Panc1 (cell line): ENCODE measurements at regions not wholly inside any gene's neighbourhood (a gene's known extent, or its start where the extent isn't known, plus 50 kb on each side); places are given as distances from the start of the nearest gene placed in this dataset.

Experiments
- POLR2AphosphoS5 ChIP-seq: IDR thresholded peaks from 2 replicates; pipeline ENCODE4 v1.6.1; 2012; ENCODE audit warnings: mild to moderate bottlenecking, low read depth, low read length, moderate library complexity
- SIN3A ChIP-seq: IDR thresholded peaks from 2 replicates; pipeline ENCODE4 v1.6.1; 2012; ENCODE audit warnings: low read depth, mild to moderate bottlenecking, low read length, moderate library complexity, borderline replicate concordance; ENCODE audit not compliant: insufficient read depth
- TCF7L2 ChIP-seq: IDR thresholded peaks from 2 replicates; pipeline ENCODE4 v1.6.1; 2011; ENCODE audit warnings: mild to moderate bottlenecking, low read depth, low read length, inconsistent platforms
- TF ChIP-seq, protein P1 (sequence below): fragments of 450-650 bp; IDR thresholded peaks from 2 replicates; pipeline ENCODE4 v1.5.1; 2017; ENCODE audit warnings: mild to moderate bottlenecking
- TF ChIP-seq, protein P2 (sequence below), 2 experiments: IDR thresholded peaks; 2 replicates each; pipeline ENCODE4 v1.6.1; 2011 to 2012; ENCODE audit warnings: low read depth in 2 of 2, control low read depth in 1 of 2, low read length in 1 of 2, mild to moderate bottlenecking in 1 of 2, moderate library complexity in 1 of 2; ENCODE audit not compliant: insufficient read depth in 1 of 2

DNA sequence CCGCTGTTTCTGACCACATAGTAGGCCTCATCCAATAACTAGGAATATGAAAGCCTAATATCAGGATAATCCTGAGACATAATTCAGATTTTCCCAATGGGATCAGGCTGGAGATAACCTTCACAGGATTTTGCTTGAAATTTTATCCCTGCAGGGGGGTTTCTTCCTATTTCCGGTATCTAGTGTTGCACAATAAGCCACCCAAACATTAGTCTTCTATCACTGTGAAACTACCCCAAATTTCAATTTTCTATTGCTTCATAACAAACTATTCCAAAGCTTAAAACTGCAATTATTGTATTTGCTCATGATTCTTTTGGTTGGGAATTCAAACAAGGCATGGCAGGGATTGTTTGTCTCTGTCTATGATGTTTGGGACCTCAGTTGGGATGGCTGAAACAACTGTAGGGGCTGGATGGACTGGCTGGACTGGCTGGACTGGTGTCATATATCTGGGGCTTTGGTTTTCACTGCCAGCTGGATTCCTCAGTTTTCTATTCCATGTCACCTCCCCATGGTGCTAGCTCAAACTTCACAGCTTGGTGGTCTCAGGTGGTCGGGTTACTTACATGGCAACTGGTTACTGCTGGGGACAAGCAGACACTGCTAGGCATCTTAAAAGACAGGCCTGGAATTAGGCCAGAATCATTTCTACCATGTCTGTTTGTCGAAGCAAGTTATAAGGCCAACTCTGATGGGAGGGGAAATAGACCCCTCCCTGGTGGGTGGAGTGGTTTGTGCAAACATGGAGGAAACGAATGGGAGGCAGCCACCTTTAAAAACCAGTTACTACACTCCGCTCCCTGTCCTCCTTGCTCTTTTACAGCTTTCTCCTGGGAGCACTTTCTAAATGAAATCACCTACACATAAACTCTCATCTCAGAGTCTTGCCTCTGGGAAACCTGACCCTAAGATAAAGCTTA is 88.2 kb upstream of the STT3B start:
- TF ChIP-seq, protein P1, sequence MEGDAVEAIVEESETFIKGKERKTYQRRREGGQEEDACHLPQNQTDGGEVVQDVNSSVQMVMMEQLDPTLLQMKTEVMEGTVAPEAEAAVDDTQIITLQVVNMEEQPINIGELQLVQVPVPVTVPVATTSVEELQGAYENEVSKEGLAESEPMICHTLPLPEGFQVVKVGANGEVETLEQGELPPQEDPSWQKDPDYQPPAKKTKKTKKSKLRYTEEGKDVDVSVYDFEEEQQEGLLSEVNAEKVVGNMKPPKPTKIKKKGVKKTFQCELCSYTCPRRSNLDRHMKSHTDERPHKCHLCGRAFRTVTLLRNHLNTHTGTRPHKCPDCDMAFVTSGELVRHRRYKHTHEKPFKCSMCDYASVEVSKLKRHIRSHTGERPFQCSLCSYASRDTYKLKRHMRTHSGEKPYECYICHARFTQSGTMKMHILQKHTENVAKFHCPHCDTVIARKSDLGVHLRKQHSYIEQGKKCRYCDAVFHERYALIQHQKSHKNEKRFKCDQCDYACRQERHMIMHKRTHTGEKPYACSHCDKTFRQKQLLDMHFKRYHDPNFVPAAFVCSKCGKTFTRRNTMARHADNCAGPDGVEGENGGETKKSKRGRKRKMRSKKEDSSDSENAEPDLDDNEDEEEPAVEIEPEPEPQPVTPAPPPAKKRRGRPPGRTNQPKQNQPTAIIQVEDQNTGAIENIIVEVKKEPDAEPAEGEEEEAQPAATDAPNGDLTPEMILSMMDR: no peak
- TF ChIP-seq, protein P2, sequence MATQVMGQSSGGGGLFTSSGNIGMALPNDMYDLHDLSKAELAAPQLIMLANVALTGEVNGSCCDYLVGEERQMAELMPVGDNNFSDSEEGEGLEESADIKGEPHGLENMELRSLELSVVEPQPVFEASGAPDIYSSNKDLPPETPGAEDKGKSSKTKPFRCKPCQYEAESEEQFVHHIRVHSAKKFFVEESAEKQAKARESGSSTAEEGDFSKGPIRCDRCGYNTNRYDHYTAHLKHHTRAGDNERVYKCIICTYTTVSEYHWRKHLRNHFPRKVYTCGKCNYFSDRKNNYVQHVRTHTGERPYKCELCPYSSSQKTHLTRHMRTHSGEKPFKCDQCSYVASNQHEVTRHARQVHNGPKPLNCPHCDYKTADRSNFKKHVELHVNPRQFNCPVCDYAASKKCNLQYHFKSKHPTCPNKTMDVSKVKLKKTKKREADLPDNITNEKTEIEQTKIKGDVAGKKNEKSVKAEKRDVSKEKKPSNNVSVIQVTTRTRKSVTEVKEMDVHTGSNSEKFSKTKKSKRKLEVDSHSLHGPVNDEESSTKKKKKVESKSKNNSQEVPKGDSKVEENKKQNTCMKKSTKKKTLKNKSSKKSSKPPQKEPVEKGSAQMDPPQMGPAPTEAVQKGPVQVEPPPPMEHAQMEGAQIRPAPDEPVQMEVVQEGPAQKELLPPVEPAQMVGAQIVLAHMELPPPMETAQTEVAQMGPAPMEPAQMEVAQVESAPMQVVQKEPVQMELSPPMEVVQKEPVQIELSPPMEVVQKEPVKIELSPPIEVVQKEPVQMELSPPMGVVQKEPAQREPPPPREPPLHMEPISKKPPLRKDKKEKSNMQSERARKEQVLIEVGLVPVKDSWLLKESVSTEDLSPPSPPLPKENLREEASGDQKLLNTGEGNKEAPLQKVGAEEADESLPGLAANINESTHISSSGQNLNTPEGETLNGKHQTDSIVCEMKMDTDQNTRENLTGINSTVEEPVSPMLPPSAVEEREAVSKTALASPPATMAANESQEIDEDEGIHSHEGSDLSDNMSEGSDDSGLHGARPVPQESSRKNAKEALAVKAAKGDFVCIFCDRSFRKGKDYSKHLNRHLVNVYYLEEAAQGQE (IDR thresholded peaks at IDR 0.05; ENCODE audit: insufficient read depth in 1 of 2, low read depth in 2 of 2, low read length in 1 of 2): no peak
- no peak for TF ChIP-seq POLR2AphosphoS5
- no peak for TF ChIP-seq SIN3A
- TF ChIP-seq TCF7L2: no peak
